ENCODE measurements at regions not wholly inside any gene's neighbourhood (a gene's known extent, or its start where the extent isn't known, plus 50 kb on each side); places are given as distances from the start of the nearest gene placed in this dataset.

DNA sequence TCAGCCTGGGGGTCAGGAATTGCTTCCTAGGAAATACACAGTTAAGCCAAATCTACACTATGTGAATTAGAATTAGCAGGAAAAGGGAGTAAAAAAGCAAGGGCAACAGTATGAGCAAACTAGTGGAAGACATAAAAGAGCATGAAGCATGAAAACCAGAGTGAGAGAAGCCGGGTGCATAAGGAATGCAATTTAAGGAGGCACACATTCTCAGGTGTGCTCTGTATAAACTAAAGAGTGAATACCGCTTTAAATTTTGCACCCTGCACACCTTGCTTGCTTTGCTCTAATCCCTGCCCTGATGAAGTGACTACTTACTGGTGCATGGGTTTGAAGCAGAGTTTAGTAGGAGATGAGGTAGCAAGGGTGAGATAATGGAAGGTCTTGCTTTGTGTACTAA, 65.7 kb upstream of the EPHA4 start:
- H3K27me3 ChIP-seq (replicated peaks in 1 of 4; ENCODE audit: control insufficient read depth in 3 of 4, extremely low read depth in 1 of 4, insufficient read depth in 3 of 4, low read length in 3 of 4), result no peaks in the 10 kb centered on the region
- H4K91ac ChIP-seq (replicated peaks; ENCODE audit: insufficient read length, low read length), result no peak overlapping the region
- H3K9ac ChIP-seq (replicated peaks in 1 of 4; ENCODE audit: extremely low read depth in 1 of 4, low read depth in 3 of 4, low read length in 3 of 4), result no peak overlapping the region
- no peak overlapping the region for H3K18ac ChIP-seq (ENCODE audit: extremely low read depth, low read length)
- no peak overlapping the region for H2BK20ac ChIP-seq (ENCODE audit: low read length)
- no peaks in the 10 kb centered on the region for H3K36me3 ChIP-seq (ENCODE audit: control insufficient read depth in 2 of 4, insufficient read depth in 4 of 4, low read length in 3 of 4)
- no peaks in the 10 kb centered on the region for H3K79me2 ChIP-seq (ENCODE audit: control insufficient read depth in 1 of 2, insufficient read depth in 2 of 2, low read length in 2 of 2)
- FAIRE-seq (no peak), DNase-seq (ENCODE audit: low read depth in 1 of 2, low spot score in 2 of 2) (no peak)
- H3K56ac ChIP-seq (replicated peaks; ENCODE audit: insufficient read length, low read depth, low read length), result no peak overlapping the region
- H3K9me3 ChIP-seq (ENCODE audit: insufficient read depth in 2 of 2, low read depth in 1 of 2, low read length in 1 of 2), result no peaks in the 10 kb centered on the region
- H3K4me1 ChIP-seq (replicated peaks in 1 of 4; ENCODE audit: control insufficient read depth in 3 of 4, insufficient read depth in 4 of 4, low read length in 3 of 4), result no peaks in the 10 kb centered on the region
- H3K27ac ChIP-seq (ENCODE audit: low read depth, low read length), result no peak overlapping the region
- no peaks in the 10 kb centered on the region for H3K79me1 ChIP-seq (ENCODE audit: low read depth, low read length)
- no peak overlapping the region for H2BK12ac ChIP-seq (ENCODE audit: low read depth, low read length)
- H3K14ac ChIP-seq (ENCODE audit: insufficient read length), result no peak overlapping the region
- no peak overlapping the region for H3K23ac ChIP-seq (ENCODE audit: insufficient read length)
- no peak overlapping the region for H2BK5ac ChIP-seq (ENCODE audit: low read depth, low read length)
- CTCF ChIA-PET (ENCODE audit: partially characterized antibody), result no interaction called here
- no peak overlapping the region for H2BK120ac ChIP-seq (replicated peaks; ENCODE audit: low read depth, low read length)
- POLR2A ChIA-PET (ENCODE audit: partially characterized antibody), result no interaction called here
- H4K20me1 ChIP-seq (replicated peaks in 1 of 2; ENCODE audit: control insufficient read depth in 1 of 2, insufficient read depth in 2 of 2, low read length in 2 of 2), result no peaks in the 10 kb centered on the region
- no peak overlapping the region for H3K4ac ChIP-seq (replicated peaks; ENCODE audit: insufficient read length, low read depth, low read length)
- 92% methylated on average over 2 of the region's 2 CpGs; no CpG with 5 or more reads in 1 of the 2 experiments for WGBS, 2 experiments (ENCODE audit: extremely low coverage in 1 of 2, insufficient coverage in 1 of 2, insufficient read length in 1 of 2, insufficient replicate concordance in 2 of 2, low coverage in 1 of 2, low lambda C conversion rate in 2 of 2, missing lambda C conversion rate in 1 of 2)
- H3K23me2 ChIP-seq (ENCODE audit: low read depth, low read length), result no peaks in the 10 kb centered on the region
- H4K8ac ChIP-seq (ENCODE audit: extremely low read depth, insufficient read depth, low read length), result no peak overlapping the region
- no peak overlapping the region for H2AK5ac ChIP-seq (ENCODE audit: low read depth, low read length)
- no peak overlapping the region for H3K4me3 ChIP-seq (ENCODE audit: extremely low read depth in 1 of 4, insufficient read depth in 2 of 4, low read depth in 3 of 4, low read length in 4 of 4)
- H4K5ac ChIP-seq (ENCODE audit: insufficient read length, low read depth, low read length), result no peak overlapping the region
- H2BK15ac ChIP-seq (ENCODE audit: low read length), result no peak overlapping the region
- H3K4me2 ChIP-seq (ENCODE audit: insufficient read depth in 1 of 2, low read depth in 2 of 2, low read length in 2 of 2), result no peak overlapping the region
- no peak overlapping the region for H2AFZ ChIP-seq (ENCODE audit: low read length)
- TF ChIP-seq CBX5 (IDR thresholded peaks at IDR 0.05; ENCODE audit: low read depth, low read length), result no peak
- TF ChIP-seq YY1 (IDR thresholded peaks at IDR 0.05; ENCODE audit: low read depth, low read length), result no peak
- no peak for TF ChIP-seq TCF12 (IDR thresholded peaks at IDR 0.05; ENCODE audit: low read depth, low read length)
- no peak for TF ChIP-seq NANOG (IDR thresholded peaks at IDR 0.05; ENCODE audit: insufficient read depth, low read depth, low read length, poor library complexity, severe bottlenecking)
- TF ChIP-seq, protein P1, sequence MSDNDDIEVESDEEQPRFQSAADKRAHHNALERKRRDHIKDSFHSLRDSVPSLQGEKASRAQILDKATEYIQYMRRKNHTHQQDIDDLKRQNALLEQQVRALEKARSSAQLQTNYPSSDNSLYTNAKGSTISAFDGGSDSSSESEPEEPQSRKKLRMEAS (IDR thresholded peaks at IDR 0.05), result no peak
- TF ChIP-seq CREB1 (IDR thresholded peaks at IDR 0.05), result no peak
- TF ChIP-seq, protein P2, sequence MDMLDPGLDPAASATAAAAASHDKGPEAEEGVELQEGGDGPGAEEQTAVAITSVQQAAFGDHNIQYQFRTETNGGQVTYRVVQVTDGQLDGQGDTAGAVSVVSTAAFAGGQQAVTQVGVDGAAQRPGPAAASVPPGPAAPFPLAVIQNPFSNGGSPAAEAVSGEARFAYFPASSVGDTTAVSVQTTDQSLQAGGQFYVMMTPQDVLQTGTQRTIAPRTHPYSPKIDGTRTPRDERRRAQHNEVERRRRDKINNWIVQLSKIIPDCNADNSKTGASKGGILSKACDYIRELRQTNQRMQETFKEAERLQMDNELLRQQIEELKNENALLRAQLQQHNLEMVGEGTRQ (IDR thresholded peaks at IDR 0.05; ENCODE audit: low read length), result no peak
- no peak for TF ChIP-seq POLR2AphosphoS5 (IDR thresholded peaks at IDR 0.05; ENCODE audit: low read depth, low read length)
- TF ChIP-seq CHD1 (IDR thresholded peaks at IDR 0.05; ENCODE audit: low read depth, low read length), result no peak
- no peak for TF ChIP-seq TAF1 (IDR thresholded peaks at IDR 0.05; ENCODE audit: low read depth, low read length)
- no peak for TF ChIP-seq GABPA (IDR thresholded peaks at IDR 0.05; ENCODE audit: borderline replicate concordance, insufficient read depth, low read length)
- TF ChIP-seq SIN3A (conservative IDR thresholded peaks at IDR 0.05 in 1 of 2, IDR thresholded peaks at IDR 0.05 in 1 of 2; ENCODE audit: low read depth in 1 of 2, low read length in 2 of 2), result no peak
- TF ChIP-seq RAD21 (IDR thresholded peaks at IDR 0.05 in 1 of 2, conservative IDR thresholded peaks at IDR 0.05 in 1 of 2; ENCODE audit: low read depth in 2 of 2, low read length in 2 of 2), result no peak
- TF ChIP-seq BCL11A (IDR thresholded peaks at IDR 0.05; ENCODE audit: low read depth in 2 of 2, low read length in 2 of 2), result no peak

All from H1 (cell line).